ENCODE measurements at regions not wholly inside any gene's neighbourhood (a gene's known extent, or its start where the extent isn't known, plus 50 kb on each side); places are given as distances from the start of the nearest gene placed in this dataset.

DNA sequence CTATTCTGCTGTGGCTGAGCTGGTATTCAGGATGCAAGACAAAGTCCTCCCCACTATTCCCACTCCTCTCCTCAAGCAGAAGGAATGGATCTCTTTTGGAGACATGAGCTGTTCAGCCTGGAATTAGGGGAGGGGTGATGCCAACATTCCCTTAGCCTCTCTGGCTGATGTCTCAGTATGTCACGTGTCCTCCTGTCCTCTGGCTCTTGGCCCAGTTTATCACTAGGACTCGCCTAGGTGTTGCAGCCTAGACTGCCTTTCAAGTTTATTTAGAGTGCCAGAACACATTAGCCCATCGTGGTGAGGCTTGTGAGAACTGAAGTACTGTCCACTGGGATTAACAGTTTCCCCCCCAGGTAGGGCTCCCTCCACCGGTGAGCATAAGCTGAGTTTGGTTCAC lies 239.9 kb upstream of the MIS18BP1 start:
- TF ChIP-seq, protein P1, sequence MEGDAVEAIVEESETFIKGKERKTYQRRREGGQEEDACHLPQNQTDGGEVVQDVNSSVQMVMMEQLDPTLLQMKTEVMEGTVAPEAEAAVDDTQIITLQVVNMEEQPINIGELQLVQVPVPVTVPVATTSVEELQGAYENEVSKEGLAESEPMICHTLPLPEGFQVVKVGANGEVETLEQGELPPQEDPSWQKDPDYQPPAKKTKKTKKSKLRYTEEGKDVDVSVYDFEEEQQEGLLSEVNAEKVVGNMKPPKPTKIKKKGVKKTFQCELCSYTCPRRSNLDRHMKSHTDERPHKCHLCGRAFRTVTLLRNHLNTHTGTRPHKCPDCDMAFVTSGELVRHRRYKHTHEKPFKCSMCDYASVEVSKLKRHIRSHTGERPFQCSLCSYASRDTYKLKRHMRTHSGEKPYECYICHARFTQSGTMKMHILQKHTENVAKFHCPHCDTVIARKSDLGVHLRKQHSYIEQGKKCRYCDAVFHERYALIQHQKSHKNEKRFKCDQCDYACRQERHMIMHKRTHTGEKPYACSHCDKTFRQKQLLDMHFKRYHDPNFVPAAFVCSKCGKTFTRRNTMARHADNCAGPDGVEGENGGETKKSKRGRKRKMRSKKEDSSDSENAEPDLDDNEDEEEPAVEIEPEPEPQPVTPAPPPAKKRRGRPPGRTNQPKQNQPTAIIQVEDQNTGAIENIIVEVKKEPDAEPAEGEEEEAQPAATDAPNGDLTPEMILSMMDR (IDR thresholded peaks at IDR 0.05; ENCODE audit: insufficient read depth, low read depth, low read length), result no peak
- CTCF ChIA-PET, result no interaction called here
- Histone ChIP-seq H3K36me3 (ENCODE audit: control insufficient read depth, insufficient read depth, low read length) (no peaks in the 10 kb centered on the region), H3K4me3 (ENCODE audit: low read depth, low read length) (no peak overlapping the region), H3K27me3 (ENCODE audit: control insufficient read depth, insufficient read depth, low read length) (no peaks in the 10 kb centered on the region)
- DNase-seq (ENCODE audit: low read depth), result no peak
- POLR2A ChIA-PET, result no interaction called here

- ChIA-PET POLR2A (no interaction called here), CTCF (no interaction called here)
- no peaks in the 10 kb centered on the region for H3K36me3 ChIP-seq (ENCODE audit: control insufficient read depth, insufficient read depth, low read length)
- no peak for DNase-seq (ENCODE audit: low read depth)
- no peaks in the 10 kb centered on the region for H3K27me3 ChIP-seq (ENCODE audit: control insufficient read depth, insufficient read depth, low read length)
- TF ChIP-seq, protein P1 (IDR thresholded peaks at IDR 0.05; ENCODE audit: insufficient read depth, low read depth, low read length), result no peak
- H3K4me3 ChIP-seq (ENCODE audit: low read depth, low read length), result no peak overlapping the region
These were observed 238.9 kb upstream of the MIS18BP1 start for GRCh38 chr14:45491914-45492313.

- no peak for DNase-seq (ENCODE audit: low read depth)
- Histone ChIP-seq H3K4me3 (ENCODE audit: low read depth, low read length) (no peak overlapping the region), H3K36me3 (ENCODE audit: control insufficient read depth, insufficient read depth, low read length) (no peaks in the 10 kb centered on the region), H3K27me3 (ENCODE audit: control insufficient read depth, insufficient read depth, low read length) (no peaks in the 10 kb centered on the region)
- TF ChIP-seq, protein P1 (IDR thresholded peaks at IDR 0.05; ENCODE audit: insufficient read depth, low read depth, low read length), result no peak
- ChIA-PET CTCF (no interaction called here), POLR2A (no interaction called here)
These were observed 233.6 kb upstream of the MIS18BP1 start for GRCh38 chr14:45486599-45486998.

DNA sequence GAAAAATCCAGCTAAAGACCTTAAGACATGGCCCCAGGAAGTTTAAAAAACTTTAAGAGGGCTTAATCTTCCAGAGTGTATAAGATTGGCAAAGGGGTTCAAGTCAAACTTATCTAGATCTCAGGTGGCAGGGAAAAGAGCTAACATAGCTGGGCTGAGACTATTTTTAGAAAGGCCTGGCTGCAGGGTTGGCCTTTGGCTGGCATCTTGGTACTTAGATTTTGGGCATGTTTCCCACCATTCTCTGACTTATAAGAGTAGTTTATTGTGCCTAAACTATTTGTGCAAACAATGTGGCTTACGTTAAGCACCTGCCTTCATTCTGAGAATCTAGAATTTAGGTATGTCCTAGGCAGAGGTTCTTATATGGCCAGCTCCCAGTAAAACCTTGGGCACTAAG lies 214.0 kb upstream of the MIS18BP1 start:
- CTCF ChIA-PET, result no interaction called here
- TF ChIP-seq, protein P1 (IDR thresholded peaks at IDR 0.05; ENCODE audit: insufficient read depth, low read depth, low read length), result no peak

DNA sequence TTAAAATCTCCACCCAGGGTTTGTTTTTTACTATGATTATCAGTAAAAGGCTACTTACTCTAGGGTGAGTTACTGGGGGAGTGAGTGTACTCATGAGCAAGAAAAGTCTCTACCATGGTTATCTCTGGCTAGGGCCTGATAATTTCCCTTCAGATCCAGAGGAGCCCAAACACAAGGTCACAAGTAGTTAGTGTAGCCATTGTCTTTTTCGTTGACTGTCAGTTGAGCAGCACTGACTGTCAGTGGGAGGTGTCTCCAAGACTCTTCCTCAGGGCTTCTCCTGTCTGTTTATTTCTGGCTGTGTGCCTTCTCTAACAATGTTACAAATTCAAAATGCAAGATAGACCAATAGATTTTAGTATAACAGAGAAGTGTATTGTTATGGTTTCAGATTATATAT lies 181.2 kb upstream of the MIS18BP1 start:
- TF ChIP-seq, protein P1 (IDR thresholded peaks at IDR 0.05; ENCODE audit: insufficient read depth, low read depth, low read length), result no peak
- POLR2A ChIA-PET, result no interaction called here
- CTCF ChIA-PET, result no interaction called here
- DNase-seq (ENCODE audit: low read depth), result no peak
- Histone ChIP-seq H3K36me3 (ENCODE audit: control insufficient read depth, insufficient read depth, low read length) (no peaks in the 10 kb centered on the region), H3K27me3 (ENCODE audit: control insufficient read depth, insufficient read depth, low read length) (no peaks in the 10 kb centered on the region), H3K4me3 (ENCODE audit: low read depth, low read length) (no peak overlapping the region)

More for the DNA sequence above, 214.0 kb upstream of the MIS18BP1 start:
- Histone ChIP-seq H3K27me3 (ENCODE audit: control insufficient read depth, insufficient read depth, low read length) (no peaks in the 10 kb centered on the region), H3K36me3 (ENCODE audit: control insufficient read depth, insufficient read depth, low read length) (no peaks in the 10 kb centered on the region), H3K4me3 (ENCODE audit: low read depth, low read length) (no peak overlapping the region)
- POLR2A ChIA-PET, result no interaction called here
- no peak for DNase-seq (ENCODE audit: low read depth)

Measured in BJ (cell line).